GM12892 (cell line): ENCODE measurements at regions not wholly inside any gene's neighbourhood (a gene's known extent, or its start where the extent isn't known, plus 50 kb on each side); places are given as distances from the start of the nearest gene placed in this dataset.

Experiments
- POLR2A ChIP-seq: IDR thresholded peaks from 2 replicates; pipeline ENCODE4 v1.6.1; 2011; ENCODE audit warnings: low read depth, low read length, control low read depth
- POLR2AphosphoS5 ChIP-seq: IDR thresholded peaks from 2 replicates; pipeline ENCODE4 v1.6.1; 2011; ENCODE audit warnings: low read depth, low read length, control low read depth
- TAF1 ChIP-seq: IDR thresholded peaks from 2 replicates; pipeline ENCODE4 v1.6.1; 2011; ENCODE audit warnings: low read depth, mild to moderate bottlenecking, control low read depth, low read length, borderline replicate concordance

DNA sequence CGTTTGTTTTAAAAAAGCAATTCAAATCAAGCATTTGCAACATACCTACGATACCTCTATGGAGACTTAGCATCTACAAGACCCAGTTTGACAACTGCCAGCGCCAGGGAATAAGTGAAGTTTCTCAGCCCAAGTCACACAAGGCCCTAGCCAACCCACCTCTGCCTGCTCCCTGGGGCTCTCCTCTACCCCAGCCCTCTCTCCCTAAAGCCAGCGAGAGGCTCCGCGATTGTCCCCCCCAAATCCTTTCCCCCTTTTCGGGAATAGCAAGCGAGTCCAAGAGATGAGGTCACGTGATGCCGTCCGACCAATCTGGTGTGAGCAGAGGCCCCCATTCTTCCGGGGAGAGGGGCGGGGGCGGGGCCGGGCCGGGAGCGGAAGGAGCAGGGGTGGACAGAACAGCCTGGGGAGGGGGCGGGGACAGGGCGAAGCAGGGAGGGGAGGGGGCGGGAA lies 102.2 kb upstream of the RAB6C start:
- no peak for TF ChIP-seq POLR2A
- no peak for TF ChIP-seq POLR2AphosphoS5
- no peak for TF ChIP-seq TAF1
